IMR-90 (cell line): ENCODE measurements at regions not wholly inside any gene's neighbourhood (a gene's known extent, or its start where the extent isn't known, plus 50 kb on each side); places are given as distances from the start of the nearest gene placed in this dataset.

Experiments used
- ATAC-seq: fragments of 200-7000 bp; cut with Tn5 transposase; 2 replicates; pipeline ENCODE4 v1.9.1; 2020; ENCODE audit warnings: low read depth, mild to moderate bottlenecking, moderate library complexity
- BruUV-seq: library from RNA; stranded (reverse); fragments of 400-500 nt; replicated peaks from 2 replicates; lab custom pipeline; 2021; lab: Mats Ljungman, UMichigan
- CTCF ChIA-PET: fragments of 300-600 bp; formaldehyde crosslinking; extraction: SDS; loops from one replicate; lab custom pipeline; 2021; ENCODE audit warnings: antibody characterized with exemption; lab: Yijun Ruan, JAX
- POLR2A ChIA-PET: fragments of 300-600 bp; sonication (Branson Sonifier 250); formaldehyde crosslinking; loops from one replicate; lab custom pipeline; 2022; ENCODE audit warnings: antibody characterized with exemption; ENCODE audit not compliant: unreplicated experiment; lab: Charles Lee
- DNase-seq: peaks from one replicate; pipeline ENCODE4 v3.0.0; 2013
- H2AFZ ChIP-seq: replicated peaks from 2 replicates; pipeline ENCODE3; 2013; ENCODE audit warnings: low read length, mild to moderate bottlenecking; ENCODE audit not compliant: poor library complexity
- H2AK5ac ChIP-seq: 2 replicates; pipeline ENCODE4 v1.6.1; 2013; ENCODE audit warnings: low read depth, low read length, inconsistent platforms
- H2AK9ac ChIP-seq: replicated peaks from 2 replicates; pipeline ENCODE3; 2013; ENCODE audit warnings: mild to moderate bottlenecking, low read depth, low read length, moderate library complexity; ENCODE audit not compliant: poor library complexity
- H2BK120ac ChIP-seq: 2 replicates; pipeline ENCODE4 v1.6.1; 2013; ENCODE audit warnings: low read depth, low read length, inconsistent platforms
- H2BK15ac ChIP-seq: 3 replicates; pipeline ENCODE4 v1.6.1; 2013; ENCODE audit warnings: low read depth, low read length, inconsistent platforms
- H2BK20ac ChIP-seq: 2 replicates; pipeline ENCODE4 v1.6.1; 2013; ENCODE audit warnings: low read depth, mild to moderate bottlenecking, inconsistent platforms, low read length, moderate library complexity
- H2BK5ac ChIP-seq: 2 replicates; pipeline ENCODE4 v1.6.1; 2013; ENCODE audit warnings: mild to moderate bottlenecking, low read depth, low read length, inconsistent platforms; ENCODE audit not compliant: poor library complexity, severe bottlenecking
- H3K14ac ChIP-seq: replicated peaks from 2 replicates; pipeline ENCODE4 v1.6.1; 2013; ENCODE audit warnings: low read depth, low read length, inconsistent platforms
- H3K18ac ChIP-seq: 2 replicates; pipeline ENCODE4 v1.6.1; 2013; ENCODE audit warnings: low read depth, low read length, control low read depth
- H3K23ac ChIP-seq: 2 replicates; pipeline ENCODE4 v1.6.1; 2013; ENCODE audit warnings: low read depth, low read length, inconsistent platforms
- H3K27ac ChIP-seq: 2 replicates; pipeline ENCODE4 v1.5.1; 2013; ENCODE audit warnings: mild to moderate bottlenecking, control low read depth, low read length; ENCODE audit not compliant: insufficient read depth
- H3K27me3 ChIP-seq: 2 replicates; pipeline ENCODE4 v1.6.1; 2013; ENCODE audit warnings: low read length; ENCODE audit not compliant: control insufficient read depth, insufficient read depth
- H3K36me3 ChIP-seq: 2 replicates; pipeline ENCODE4 v1.6.1; 2013; ENCODE audit warnings: low read length, mixed read lengths; ENCODE audit not compliant: control insufficient read depth, insufficient read depth
- H3K4ac ChIP-seq: 2 replicates; pipeline ENCODE4 v1.6.1; 2013; ENCODE audit warnings: low read depth, low read length, inconsistent platforms
- H3K4me1 ChIP-seq: 2 replicates; pipeline ENCODE4 v1.6.1; 2013; ENCODE audit warnings: low read length, mixed read lengths; ENCODE audit not compliant: control insufficient read depth, insufficient read depth
- H3K4me2 ChIP-seq: 2 replicates; pipeline ENCODE4 v1.6.1; 2013; ENCODE audit warnings: low read depth, mild to moderate bottlenecking, control low read depth, low read length, moderate library complexity
- H3K4me3 ChIP-seq: 2 replicates; pipeline ENCODE4 v1.5.1; 2013; ENCODE audit warnings: low read depth, mild to moderate bottlenecking, control low read depth, low read length, moderate library complexity; ENCODE audit not compliant: insufficient read depth
- H3K56ac ChIP-seq: 2 replicates; pipeline ENCODE4 v1.6.1; 2013; ENCODE audit warnings: low read length, inconsistent platforms; ENCODE audit not compliant: insufficient read depth; ENCODE audit errors: extremely low read depth
- H3K79me1 ChIP-seq, 2 experiments: 2 replicates each; pipeline ENCODE4 v1.6.1; 2013; ENCODE audit warnings: low read length in 2 of 2, inconsistent platforms in 1 of 2, low read depth in 1 of 2
- H3K9ac ChIP-seq: 2 replicates; pipeline ENCODE4 v1.6.1; 2013; ENCODE audit warnings: low read depth, low read length, control low read depth
- H3K9me1 ChIP-seq: 2 replicates; pipeline ENCODE4 v1.6.1; 2013; ENCODE audit warnings: low read length, inconsistent platforms; ENCODE audit not compliant: insufficient read depth
- H3K9me3 ChIP-seq: 2 replicates; pipeline ENCODE4 v1.6.1; 2013; ENCODE audit warnings: low read length; ENCODE audit not compliant: control insufficient read depth, insufficient read depth
- H4K20me1 ChIP-seq: 2 replicates; pipeline ENCODE4 v1.6.1; 2013; ENCODE audit warnings: low read length, inconsistent platforms; ENCODE audit not compliant: insufficient read depth
- H4K5ac ChIP-seq: 2 replicates; pipeline ENCODE4 v1.6.1; 2013; ENCODE audit warnings: mild to moderate bottlenecking, low read depth, low read length, control low read depth
- H4K8ac ChIP-seq, 2 experiments: 2 replicates each; pipeline ENCODE4 v1.6.1; 2013; ENCODE audit warnings: low read depth in 2 of 2, low read length in 2 of 2, control low read depth in 1 of 2, inconsistent platforms in 1 of 2
- H4K91ac ChIP-seq: 2 replicates; pipeline ENCODE4 v1.6.1; 2013; ENCODE audit warnings: low read depth, low read length, inconsistent platforms; ENCODE audit not compliant: insufficient read depth
- BHLHE40 ChIP-seq: fragments of 150-350 bp; IDR thresholded peaks from 2 replicates; pipeline ENCODE4 v1.6.1; 2016; ENCODE audit warnings: mild to moderate bottlenecking, low read depth, low read length
- CEBPB ChIP-seq: IDR thresholded peaks from 2 replicates; pipeline ENCODE4 v1.6.1; 2012; ENCODE audit warnings: low read depth, low read length, improper control_type of control experiment
- CHD1 ChIP-seq: IDR thresholded peaks from 2 replicates; pipeline ENCODE4 v1.6.1; 2012; ENCODE audit warnings: low read depth, low read length, improper control_type of control experiment
- CTCF ChIP-seq: conservative IDR thresholded peaks from 2 replicates; pipeline ENCODE4 v1.5.1; 2012; ENCODE audit warnings: mild to moderate bottlenecking, low read depth, low read length, improper control_type of control experiment
- ELK1 ChIP-seq: fragments of 150-350 bp; IDR thresholded peaks from 2 replicates; pipeline ENCODE4 v1.6.1; 2016; ENCODE audit warnings: low read depth, mild to moderate bottlenecking, low read length, moderate library complexity, borderline replicate concordance
- FOS ChIP-seq: fragments of 150-350 bp; IDR thresholded peaks from 2 replicates; pipeline ENCODE4 v1.6.1; 2016; ENCODE audit warnings: low read depth, low read length
- MAFK ChIP-seq: IDR thresholded peaks from 2 replicates; pipeline ENCODE4 v1.6.1; 2012; ENCODE audit warnings: low read depth, low read length, improper control_type of control experiment
- MAZ ChIP-seq: IDR thresholded peaks from 2 replicates; pipeline ENCODE4 v1.6.1; 2012; ENCODE audit warnings: low read depth, mild to moderate bottlenecking, low read length, improper control_type of control experiment, moderate library complexity, borderline replicate concordance
- MXI1 ChIP-seq: IDR thresholded peaks from 2 replicates; pipeline ENCODE4 v1.6.1; 2012; ENCODE audit warnings: low read depth, mild to moderate bottlenecking, low read length, moderate library complexity, borderline replicate concordance
- NFE2L2 ChIP-seq: fragments of 150-350 bp; IDR thresholded peaks from 2 replicates; pipeline ENCODE4 v1.6.1; 2016; ENCODE audit warnings: low read depth, mild to moderate bottlenecking, low read length
- POLR2A ChIP-seq: IDR thresholded peaks from 2 replicates; pipeline ENCODE4 v1.6.1; 2012; ENCODE audit warnings: mild to moderate bottlenecking, low read depth, low read length
- RAD21 ChIP-seq: IDR thresholded peaks from 2 replicates; pipeline ENCODE4 v1.6.1; 2012; ENCODE audit warnings: low read length, improper control_type of control experiment
- RCOR1 ChIP-seq: IDR thresholded peaks from 2 replicates; pipeline ENCODE4 v1.6.1; 2012; ENCODE audit warnings: mild to moderate bottlenecking, low read length, improper control_type of control experiment; ENCODE audit not compliant: insufficient replicate concordance
- RFX5 ChIP-seq: IDR thresholded peaks from 2 replicates; pipeline ENCODE4 v1.8.0; 2012; ENCODE audit warnings: low read depth, mild to moderate bottlenecking, low read length, moderate library complexity
- SMC3 ChIP-seq: fragments of 150-350 bp; IDR thresholded peaks from 2 replicates; pipeline ENCODE4 v1.6.1; 2016; ENCODE audit warnings: low read depth, mild to moderate bottlenecking, antibody characterized with exemption, low read length, moderate library complexity
- USF2 ChIP-seq: fragments of 150-350 bp; IDR thresholded peaks from 2 replicates; pipeline ENCODE4 v1.6.1; 2017; ENCODE audit warnings: mild to moderate bottlenecking, antibody characterized with exemption, low read length, low read depth
- WGBS, 2 experiments: methylation state at CpG; one replicate each; pipeline versions ENCODE4 v1.1.5 to v1.1.7; 2013; ENCODE audit warnings: missing lambda C conversion rate in 2 of 2; ENCODE audit not compliant: insufficient read length in 1 of 2; ENCODE audit errors: extremely low coverage in 2 of 2; 5-methylcytosine and 5-hydroxymethylcytosine counted together
- dilution Hi-C: fragments of 300-500 bp; cut with HindIII; formaldehyde crosslinking; loops from one replicate; pipeline ENCODE4 v1.14.3; 2018; ENCODE audit warnings: low sequenced_read_pairs; ENCODE audit not compliant: unreplicated experiment
- in situ Hi-C: fragments of 300-500 bp; cut with MboI; formaldehyde crosslinking; loops from 3 replicates; pipeline ENCODE4 v1.14.3; 2019; ENCODE audit warnings: low sequenced_read_pairs, inconsistent platforms, mixed read lengths
- intact Hi-C: fragments of 100-400 bp; cut with micrococcal nuclease; formaldehyde crosslinking; loops from 2 replicates; pipeline ENCODE4 v1.10.0; 2022

GRCh38 chr1:90322186-90322585, 327.3 kb downstream of the ZNF326 start:
- Histone ChIP-seq H2BK5ac (no peak overlapping the region), H4K8ac (no peak overlapping the region), H2BK20ac (no peak overlapping the region), H4K20me1 (no peaks in the 10 kb centered on the region), H3K9me1 (no peaks in the 10 kb centered on the region), H3K27me3 (no peaks in the 10 kb centered on the region), H3K9me3 (no peaks in the 10 kb centered on the region), H3K79me1 (no peaks in the 10 kb centered on the region), H3K23ac (no peak overlapping the region), H3K4me3 (no peak overlapping the region), H2AFZ (no peak overlapping the region), H4K5ac (no peak overlapping the region), H3K18ac (no peak overlapping the region), H3K14ac (no peak overlapping the region), H4K91ac (no peak overlapping the region), H2BK120ac (no peak overlapping the region), H3K4me2 (no peak overlapping the region), H3K56ac (no peak overlapping the region), H3K4me1 (no peaks in the 10 kb centered on the region), H2AK5ac (no peak overlapping the region), H3K4ac (no peak overlapping the region), H3K36me3 (no peaks in the 10 kb centered on the region), H3K27ac (no peak overlapping the region), H2BK15ac (no peak overlapping the region), H3K9ac (no peak overlapping the region), H2AK9ac (no peak overlapping the region)
- WGBS, 2 experiments = 0% methylated on average over 1 of the region's 3 CpGs; no CpG with 5 or more reads in 1 of the 2 experiments
- POLR2A ChIA-PET = no interaction called here
- no peak for ATAC-seq
- intact Hi-C loops = no loop called here
- DNase-seq = no peak
- TF ChIP-seq RAD21 (no peak), BHLHE40 (no peak), ELK1 (no peak), MAFK (no peak), RCOR1 (no peak), USF2 (no peak), NFE2L2 (no peak), CHD1 (no peak), CTCF (no peak), MAZ (no peak), SMC3 (no peak), CEBPB (no peak), MXI1 (no peak), RFX5 (no peak), POLR2A (no peak), FOS (no peak)
- no TSS peak for BruUV-seq
- in situ Hi-C loops = no loop called here
- dilution Hi-C loops = no loop called here
- CTCF ChIA-PET = interaction anchor here (0.6 kb wide), 1 partner anchor 119 kb away, joined by 3 read pairs; no protein-coding TSS in a partner anchor
